Testis (tissue), 2 donors: ENCODE measurements at regions not wholly inside any gene's neighbourhood (a gene's known extent, or its start where the extent isn't known, plus 50 kb on each side); places are given as distances from the start of the nearest gene placed in this dataset.

Experiments
- DNase-seq: peaks from one replicate; pipeline ENCODE4 v3.0.0-alpha.2; 2019
- H3K27ac ChIP-seq, 2 donors: fragments of 200-600 bp; sonication (generic); one replicate each; pipeline ENCODE4 v1.5.1; 2019
- H3K27me3 ChIP-seq: fragments of 200-600 bp; sonication (generic); one replicate; pipeline ENCODE4 v1.5.1; 2019
- H3K36me3 ChIP-seq: fragments of 200-600 bp; sonication (generic); one replicate; pipeline ENCODE4 v1.5.1; 2017; ENCODE audit warnings: low read depth; ENCODE audit errors: missing control alignments
- H3K4me1 ChIP-seq: fragments of 200-600 bp; sonication (generic); one replicate; pipeline ENCODE4 v1.5.1; 2019
- H3K4me3 ChIP-seq, 2 donors: fragments of 200-600 bp; sonication (generic); one replicate each; pipeline ENCODE4 v1.5.1; 2017 to 2019
- H3K9me3 ChIP-seq: fragments of 200-600 bp; sonication (generic); one replicate; pipeline ENCODE4 v1.5.1; 2017
- CTCF ChIP-seq, 3 experiments: fragments of 450-650 bp in 2 of 3; fragments of 200-600 bp in 1 of 3; sonication (generic) in 1 of 3; IDR thresholded peaks; one replicate each; pipeline ENCODE4 v1.5.1; 2016 to 2019; ENCODE audit warnings: antibody characterized with exemption in 3 of 3, mild to moderate bottlenecking in 2 of 3, moderate library complexity in 1 of 3
- WGBS, 2 donors: methylation state at CpG; one replicate each; pipeline ENCODE4 v1.1.5; 2018; 5-methylcytosine and 5-hydroxymethylcytosine counted together
- intact Hi-C: fragments of 100-400 bp; cut with DNase I; formaldehyde crosslinking; loops from one replicate; pipeline ENCODE4 v1.15.1; 2023; ENCODE audit warnings: low total_unique reads

GRCh38 chr1:173100476-173101107 is 49.9 kb upstream of the TNFSF18 start:
- DNase-seq, result no peak
- H3K27me3 ChIP-seq, result no peaks in the 10 kb centered on the region
- H3K4me1 ChIP-seq, result no peaks in the 10 kb centered on the region
- no peaks in the 10 kb centered on the region for H3K36me3 ChIP-seq
- H3K4me3 ChIP-seq, result no peak overlapping the region
- no peaks in the 10 kb centered on the region for H3K9me3 ChIP-seq
- intact Hi-C loops, result no loop called here
- TF ChIP-seq CTCF (IDR thresholded peaks at IDR 0.05), result no peak
- WGBS, 2 donors, result 89 to 100% methylated on average over 1 of the region's 1 CpG
- H3K27ac ChIP-seq, result no peak overlapping the region
